ENCODE measurements at regions not wholly inside any gene's neighbourhood (a gene's known extent, or its start where the extent isn't known, plus 50 kb on each side); places are given as distances from the start of the nearest gene placed in this dataset.

GRCh38 chr13:76160961-76161925 is 525.1 kb downstream of the LMO7 start:
- no peak for DNase-seq

- DNase-seq: no peak
Measured at GRCh38 chr13:76160506-76160905, 524.4 kb downstream of the LMO7 start.

- no peak for DNase-seq
Measured at GRCh38 chr13:76157926-76158325, 521.8 kb downstream of the LMO7 start.

DNA sequence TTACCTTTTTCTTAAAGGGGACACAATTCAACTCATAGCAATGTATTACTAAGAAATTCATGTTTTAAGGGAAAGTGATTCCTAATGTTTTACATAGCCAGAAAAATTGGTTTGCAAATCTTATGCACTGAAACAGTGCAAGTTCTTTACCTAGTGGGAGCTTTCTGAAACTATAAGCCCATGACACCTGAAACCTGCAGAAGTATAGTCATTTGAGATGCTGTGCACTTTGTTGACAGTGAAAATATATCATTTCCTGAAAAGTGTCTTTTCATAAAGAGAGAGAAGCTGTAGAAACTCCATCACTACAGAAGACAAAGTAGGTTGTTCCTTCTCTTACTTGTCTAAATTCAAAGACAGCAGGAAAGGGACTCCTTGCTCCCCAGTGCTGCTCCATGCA is 517.1 kb downstream of the LMO7 start:
- DNase-seq: no peak

DNA sequence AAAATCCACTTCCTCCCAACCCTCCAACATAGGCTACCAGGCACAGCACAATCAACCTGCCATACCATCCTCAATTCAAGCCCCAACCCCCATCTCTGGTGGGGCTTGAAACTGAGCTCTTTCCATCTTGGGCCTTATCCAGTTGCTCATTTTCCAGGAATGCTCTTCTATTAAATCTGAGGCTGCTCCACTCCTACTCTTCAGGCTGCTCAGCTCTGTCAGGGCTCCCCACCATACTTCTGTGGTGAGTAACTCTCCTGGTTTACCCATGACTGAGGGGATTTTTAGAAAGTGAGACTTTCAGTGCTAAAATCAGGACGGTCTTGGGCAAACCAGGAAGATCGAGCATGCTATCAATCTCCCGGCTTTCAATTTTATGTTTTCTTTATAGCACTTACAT is 512.8 kb downstream of the LMO7 start:
- no peak for DNase-seq

GRCh38 chr13:76148374-76148773 is 512.2 kb downstream of the LMO7 start:
- no peak for DNase-seq

GRCh38 chr13:76132532-76132931 is 496.4 kb downstream of the LMO7 start:
- no peak for DNase-seq

DNA sequence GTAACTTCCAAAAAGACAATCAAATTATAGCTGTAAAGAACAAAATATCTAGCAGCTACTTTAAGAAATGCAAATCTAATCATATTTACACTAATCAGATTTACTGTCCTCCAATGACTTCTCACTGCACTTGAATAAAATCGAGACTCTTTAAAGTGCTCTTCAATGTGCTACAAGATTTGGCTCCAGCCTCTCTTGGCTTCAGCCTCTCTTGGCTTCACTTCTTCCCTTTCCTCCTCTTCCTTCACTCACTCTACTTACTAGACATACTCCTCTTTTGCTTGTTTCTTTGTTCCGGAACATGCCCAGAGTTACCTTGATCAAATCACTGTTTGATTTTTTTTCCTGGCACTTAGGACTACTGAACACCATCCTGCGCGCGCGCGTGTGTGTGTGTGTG is 495.4 kb downstream of the LMO7 start:
- no peak for DNase-seq

DNA sequence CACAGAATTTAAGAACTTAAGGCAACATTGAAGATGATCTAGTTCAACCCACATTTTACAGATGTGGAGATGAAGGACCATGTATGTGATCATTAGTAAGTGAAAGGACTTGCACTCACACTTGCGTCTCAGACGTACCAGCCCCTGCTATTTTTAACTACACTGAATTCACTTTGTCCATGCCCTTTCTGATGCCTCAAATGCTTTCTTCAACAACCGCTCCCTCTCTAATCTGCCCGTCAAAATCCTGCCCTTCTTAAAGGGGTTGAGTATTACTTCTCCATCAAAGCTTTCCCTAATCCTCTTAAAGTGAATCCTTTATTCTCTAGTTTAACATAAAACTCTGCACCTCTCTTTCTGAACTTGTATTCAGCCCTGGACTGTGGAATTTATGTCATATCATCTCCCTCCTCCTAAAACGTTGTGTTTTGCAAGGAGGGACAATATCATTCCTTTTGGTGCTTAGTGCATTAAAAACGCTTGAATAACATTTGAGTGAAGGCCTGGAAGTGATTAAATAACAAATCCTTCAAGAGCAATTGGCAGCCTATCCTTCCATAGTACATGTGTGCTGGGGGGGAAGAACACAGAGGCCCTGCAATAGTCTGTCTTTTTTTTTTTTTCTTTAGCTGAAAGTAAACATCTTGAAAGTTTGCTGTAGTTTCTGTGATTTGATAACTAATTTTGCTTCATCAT is 493.3 kb downstream of the LMO7 start:
- no peak for DNase-seq

GRCh38 chr13:76127922-76128321 is 491.8 kb downstream of the LMO7 start:
- no peak for DNase-seq

DNA sequence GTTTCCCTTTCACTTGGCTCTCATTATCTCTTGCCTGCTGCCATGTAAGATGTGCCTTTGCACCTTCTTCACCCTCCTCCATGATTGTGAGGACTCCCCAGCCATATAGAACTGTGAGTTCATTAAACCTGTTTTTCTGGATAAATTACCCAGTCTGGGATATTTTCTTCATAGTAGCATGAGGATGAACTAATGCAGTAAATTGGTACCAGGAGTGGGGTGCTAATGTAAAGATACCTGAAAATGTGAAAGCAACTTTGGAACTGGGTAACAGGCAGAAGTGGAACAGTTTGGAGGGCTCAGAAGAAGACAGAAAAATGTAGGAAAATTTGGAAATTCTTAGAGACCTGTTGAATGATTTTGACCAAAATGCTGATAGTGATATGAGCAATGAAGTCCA is 487.4 kb downstream of the LMO7 start:
- no peak for DNase-seq

- no peak for DNase-seq
Measured at GRCh38 chr13:76116751-76117360, 480.7 kb downstream of the LMO7 start.

DNA sequence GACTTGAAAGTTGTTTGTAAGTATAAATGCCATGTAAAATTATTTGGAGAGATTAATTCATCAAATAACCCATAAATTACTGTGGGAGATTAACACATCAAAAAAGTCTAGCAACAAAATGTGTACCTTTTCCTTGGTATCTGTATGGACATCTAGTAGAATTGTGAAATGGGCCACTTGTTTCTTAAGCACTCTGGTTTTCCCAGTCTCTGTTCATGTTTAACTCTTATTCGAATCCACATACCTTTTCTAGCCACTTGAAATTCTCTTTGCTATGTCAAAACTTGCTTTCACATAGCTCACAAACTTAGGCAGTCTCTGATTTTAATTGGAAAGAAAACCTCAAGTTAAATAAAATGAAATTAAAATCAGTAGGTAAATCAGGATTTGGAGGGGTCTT is 470.6 kb downstream of the LMO7 start:
- no peak for DNase-seq

DNA sequence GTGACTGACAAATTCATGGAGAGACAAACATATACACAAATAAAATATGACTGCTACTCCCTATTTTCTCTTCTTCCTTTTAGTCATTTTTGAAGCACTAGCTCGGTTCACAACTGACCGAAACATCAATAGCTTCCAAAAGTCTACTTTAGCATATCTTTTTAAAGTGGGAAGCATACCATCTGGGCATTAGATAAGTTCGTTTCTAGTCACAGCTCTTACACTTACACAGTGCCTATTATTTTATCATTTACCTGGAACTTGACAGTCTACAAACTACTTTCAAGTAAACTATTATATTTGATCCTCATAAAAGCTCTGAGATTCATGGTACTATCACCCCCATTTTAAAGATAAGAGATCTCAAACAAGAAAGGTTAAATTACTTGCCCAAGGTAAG is 458.5 kb downstream of the LMO7 start:
- DNase-seq: no peak

- no peak for DNase-seq
Measured at GRCh38 chr13:76091076-76091475, 454.9 kb downstream of the LMO7 start.

DNA sequence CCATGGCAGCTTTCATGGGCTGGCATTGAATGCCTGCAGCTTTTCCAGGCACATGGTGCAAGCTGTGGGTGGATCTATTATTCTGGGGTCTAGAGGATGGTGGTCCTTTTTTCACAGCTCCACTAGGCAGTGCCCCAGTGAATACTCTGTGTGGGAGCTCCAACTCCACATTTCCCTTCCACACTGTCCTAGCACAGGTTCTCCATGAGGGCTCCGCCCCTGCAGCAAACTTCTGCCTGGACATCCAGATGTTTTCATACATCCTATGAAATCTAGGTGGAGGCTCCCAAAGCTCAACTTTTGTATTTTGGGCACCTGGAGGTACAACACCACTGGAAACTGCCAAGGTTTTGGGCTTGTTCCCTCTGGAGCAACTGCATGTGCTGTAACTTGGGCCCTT is 450.6 kb downstream of the LMO7 start:
- DNase-seq: no peak

- no peak for DNase-seq
Measured at GRCh38 chr13:76067850-76068249, 431.7 kb downstream of the LMO7 start.

DNA sequence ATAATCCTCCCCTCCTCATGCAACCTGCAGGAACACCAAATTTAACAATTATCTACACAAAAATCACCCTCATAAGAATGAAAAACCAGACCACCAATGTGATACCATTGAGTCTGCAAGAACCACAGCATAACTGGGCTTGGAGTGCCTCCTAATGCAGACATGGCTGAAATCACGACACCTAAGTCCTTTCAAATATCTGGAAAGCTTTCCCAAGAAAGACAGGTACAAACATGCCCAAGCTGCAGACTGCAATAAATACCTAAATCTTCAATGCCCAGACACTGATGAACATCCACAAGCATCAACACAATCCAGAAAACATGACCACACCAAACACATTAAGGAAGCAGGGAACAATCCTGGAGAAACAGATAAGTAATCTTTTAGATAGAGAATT is 417.1 kb downstream of the LMO7 start:
- no peak for DNase-seq

- no peak for DNase-seq
Measured at GRCh38 chr13:76049376-76049746, 413.2 kb downstream of the LMO7 start.

- DNase-seq: no peak
Measured at GRCh38 chr13:76048675-76049375, 412.7 kb downstream of the LMO7 start.

GRCh38 chr13:76048131-76048530 is 412.0 kb downstream of the LMO7 start:
- DNase-seq: no peak

GRCh38 chr13:76043874-76044273 is 407.7 kb downstream of the LMO7 start:
- no peak for DNase-seq

All from CD4-positive, alpha-beta T cell treated with Interleukin-1 beta for 1 hour (primary cell).